ENCODE measurements at regions not wholly inside any gene's neighbourhood (a gene's known extent, or its start where the extent isn't known, plus 50 kb on each side); places are given as distances from the start of the nearest gene placed in this dataset.

DNA sequence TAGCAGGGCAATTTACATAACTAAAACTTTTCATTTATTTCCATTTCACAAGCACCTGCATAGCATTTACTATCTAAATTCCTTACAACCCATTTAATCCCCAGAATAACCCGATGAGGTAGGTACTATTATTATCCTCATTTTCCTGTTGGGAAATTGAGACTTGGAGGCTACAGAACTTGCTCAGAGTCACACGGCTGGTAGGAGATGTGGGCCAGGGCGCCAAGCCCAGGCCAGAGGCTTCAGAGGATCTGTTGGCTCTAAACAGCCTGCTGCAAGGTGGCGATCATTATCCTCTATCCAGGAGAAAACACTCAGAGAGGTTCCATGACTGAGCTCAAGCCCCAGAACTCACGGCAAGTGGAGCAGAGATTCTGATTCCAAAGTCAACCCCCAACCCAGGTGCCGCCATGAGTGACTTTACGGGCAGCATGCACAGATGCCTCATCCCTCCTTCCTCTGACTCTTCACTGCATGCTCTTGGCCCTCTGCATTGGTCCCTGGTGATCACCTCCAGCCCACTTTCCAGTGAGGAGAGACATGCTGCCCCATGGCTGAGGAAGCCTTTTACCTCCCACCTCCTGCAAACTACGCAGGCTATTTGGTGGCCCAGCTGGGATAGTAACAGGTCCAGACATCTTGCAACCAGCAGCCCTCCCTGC lies 168.4 kb upstream of the FSTL4 start:
- TF ChIP-seq, protein P1, sequence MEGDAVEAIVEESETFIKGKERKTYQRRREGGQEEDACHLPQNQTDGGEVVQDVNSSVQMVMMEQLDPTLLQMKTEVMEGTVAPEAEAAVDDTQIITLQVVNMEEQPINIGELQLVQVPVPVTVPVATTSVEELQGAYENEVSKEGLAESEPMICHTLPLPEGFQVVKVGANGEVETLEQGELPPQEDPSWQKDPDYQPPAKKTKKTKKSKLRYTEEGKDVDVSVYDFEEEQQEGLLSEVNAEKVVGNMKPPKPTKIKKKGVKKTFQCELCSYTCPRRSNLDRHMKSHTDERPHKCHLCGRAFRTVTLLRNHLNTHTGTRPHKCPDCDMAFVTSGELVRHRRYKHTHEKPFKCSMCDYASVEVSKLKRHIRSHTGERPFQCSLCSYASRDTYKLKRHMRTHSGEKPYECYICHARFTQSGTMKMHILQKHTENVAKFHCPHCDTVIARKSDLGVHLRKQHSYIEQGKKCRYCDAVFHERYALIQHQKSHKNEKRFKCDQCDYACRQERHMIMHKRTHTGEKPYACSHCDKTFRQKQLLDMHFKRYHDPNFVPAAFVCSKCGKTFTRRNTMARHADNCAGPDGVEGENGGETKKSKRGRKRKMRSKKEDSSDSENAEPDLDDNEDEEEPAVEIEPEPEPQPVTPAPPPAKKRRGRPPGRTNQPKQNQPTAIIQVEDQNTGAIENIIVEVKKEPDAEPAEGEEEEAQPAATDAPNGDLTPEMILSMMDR (optimal IDR thresholded peaks at IDR 0.05 in 1 of 3, IDR thresholded peaks at IDR 0.05 in 1 of 3, conservative IDR thresholded peaks at IDR 0.05 in 1 of 3; ENCODE audit: extremely low read depth in 1 of 3, insufficient read depth in 2 of 3, low read length in 3 of 3), result no peak
- TF ChIP-seq EZH2 (IDR thresholded peaks at IDR 0.05; ENCODE audit: low read length), result no peak
